Lower leg skin (tissue), 3 donors: ENCODE measurements at regions not wholly inside any gene's neighbourhood (a gene's known extent, or its start where the extent isn't known, plus 50 kb on each side); places are given as distances from the start of the nearest gene placed in this dataset.

Experiments used
- CTCF ChIP-seq, 3 donors: fragments of 450-650 bp; IDR thresholded peaks; one replicate each; pipeline ENCODE4 v1.5.1; 2016; ENCODE audit warnings: antibody characterized with exemption in 3 of 3, mild to moderate bottlenecking in 3 of 3, moderate library complexity in 2 of 3
- POLR2A ChIP-seq, 2 donors: fragments of 450-650 bp; IDR thresholded peaks; one replicate each; pipeline ENCODE4 v1.6.1; 2016 to 2017; ENCODE audit warnings: antibody characterized with exemption in 2 of 2, mild to moderate bottlenecking in 1 of 2, moderate library complexity in 1 of 2

DNA sequence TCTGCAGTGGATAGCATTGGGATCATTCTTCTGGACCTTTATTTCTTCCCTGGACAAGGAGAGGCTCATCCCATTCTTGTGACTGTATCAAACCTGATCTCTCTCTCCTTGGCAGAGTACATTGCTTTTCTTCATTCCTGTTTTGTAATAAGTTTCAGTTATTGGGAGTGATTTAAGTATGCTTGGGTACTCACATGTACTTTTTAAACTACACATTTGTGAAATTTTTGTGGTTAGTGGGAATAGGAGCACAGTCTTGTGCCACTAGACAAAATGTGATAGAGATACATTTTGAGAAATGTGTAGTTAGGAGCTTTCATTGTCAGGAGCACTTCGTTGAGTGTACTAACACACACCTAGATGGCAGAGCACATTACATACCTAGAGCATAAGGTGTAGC is 262.6 kb downstream of the C3orf38 start:
- TF ChIP-seq CTCF (IDR thresholded peaks at IDR 0.05) (no peak), POLR2A (IDR thresholded peaks at IDR 0.05) (no peak)
